ENCODE measurements at regions not wholly inside any gene's neighbourhood (a gene's known extent, or its start where the extent isn't known, plus 50 kb on each side); places are given as distances from the start of the nearest gene placed in this dataset.

DNA sequence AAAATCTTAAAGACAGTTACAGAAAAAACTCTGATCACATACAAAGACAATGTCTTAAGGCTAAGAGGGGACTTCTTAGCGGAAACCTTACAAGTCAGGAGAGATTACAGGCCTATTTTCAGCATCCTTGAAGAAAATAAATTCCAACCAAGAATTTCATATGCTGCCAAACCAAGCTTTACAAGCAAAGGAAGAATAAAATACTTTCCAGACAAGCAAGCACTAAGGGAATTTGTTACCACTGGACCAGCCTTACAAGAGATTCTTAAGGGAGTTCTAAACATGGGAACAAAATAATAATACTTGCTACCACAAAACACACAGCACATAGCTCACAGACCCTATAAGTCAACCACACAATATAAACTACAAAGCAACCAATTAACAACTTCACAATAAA lies 255.8 kb upstream of the ZFP42 start:
- TF ChIP-seq TAF1 (IDR thresholded peaks at IDR 0.05; ENCODE audit: borderline replicate concordance, insufficient read depth, low read length): no peak
- no peak for TF ChIP-seq POLR2AphosphoS5 (IDR thresholded peaks at IDR 0.05; ENCODE audit: low read depth, low read length)
- TF ChIP-seq REST (IDR thresholded peaks at IDR 0.05; ENCODE audit: insufficient read depth in 1 of 2, low read depth in 2 of 2, low read length in 2 of 2): no peak
